HepG2 (cell line): ENCODE measurements at regions not wholly inside any gene's neighbourhood (a gene's known extent, or its start where the extent isn't known, plus 50 kb on each side); places are given as distances from the start of the nearest gene placed in this dataset.

Experiments
- ATAC-seq: fragments of 200-7000 bp; cut with Tn5 transposase; 3 replicates; pipeline ENCODE4 v1.9.1; 2020; ENCODE audit warnings: mild to moderate bottlenecking, moderate library complexity
- BruUV-seq: library from RNA; stranded (reverse); fragments of 400-500 nt; replicated peaks from 2 replicates; lab custom pipeline; 2021; lab: Mats Ljungman, UMichigan
- CTCF ChIA-PET: fragments of 300-600 bp; formaldehyde crosslinking; extraction: SDS; loops from one replicate; lab custom pipeline; 2021; ENCODE audit warnings: low total read pairs, inconsistent platforms, low intra/inter-chr PET ratio; lab: Yijun Ruan, JAX
- POLR2A ChIA-PET: fragments of 350-600 bp; sonication (Branson Sonifier 250); formaldehyde crosslinking; loops from one replicate; lab custom pipeline; 2020; ENCODE audit warnings: antibody characterized with exemption, inconsistent platforms; lab: Yijun Ruan, JAX
- DNase-seq: peaks from one replicate; pipeline ENCODE4 v3.0.0-alpha.2; 2015; ENCODE audit warnings: low spot score
- FAIRE-seq: peaks from 3 replicates; lab custom pipeline; 2011; peaks lifted over from hg19 to GRCh38; lab: Jason Lieb, UNC
- H2AFZ ChIP-seq: one replicate; pipeline ENCODE4 v1.6.1; 2011; ENCODE audit warnings: low read length, inconsistent platforms
- H3K27ac ChIP-seq: fragments of 300-600 bp; 3 replicates; pipeline ENCODE4 v1.8.0; 2011; ENCODE audit warnings: mixed run types, mild to moderate bottlenecking, mixed read lengths, low read length, inconsistent platforms; ENCODE audit not compliant: insufficient read depth; ENCODE audit errors: extremely low read length
- H3K27me3 ChIP-seq, 2 experiments: fragments of 200-600 bp in 1 of 2; 2 replicates in 1 of 2; 3 replicates in 1 of 2; pipeline versions ENCODE4 v1.6.0 to v1.8.0; 2011; ENCODE audit warnings: low read length in 2 of 2, mild to moderate bottlenecking in 2 of 2, moderate library complexity in 2 of 2, inconsistent platforms in 1 of 2; ENCODE audit not compliant: insufficient read depth in 2 of 2, control insufficient read depth in 1 of 2
- H3K36me3 ChIP-seq, 2 experiments: fragments of 200-600 bp in 1 of 2; replicated peaks in 1 of 2; 2 replicates in 1 of 2; 3 replicates in 1 of 2; pipeline versions ENCODE4 v1.5.1 to v1.8.0; 2011; ENCODE audit warnings: low read length in 2 of 2, inconsistent platforms in 1 of 2; ENCODE audit not compliant: insufficient read depth in 2 of 2, control insufficient read depth in 1 of 2
- H3K4me1 ChIP-seq: 2 replicates; pipeline ENCODE4 v1.5.1; 2012; ENCODE audit warnings: low read length, inconsistent platforms; ENCODE audit not compliant: insufficient read depth
- H3K4me2 ChIP-seq: 2 replicates; pipeline ENCODE4 v1.6.0; 2011; ENCODE audit warnings: low read depth, low read length, inconsistent platforms
- H3K4me3 ChIP-seq, 3 experiments: fragments of 200-600 bp in 1 of 3; sonication (generic), shearing (Covaris generic) in 1 of 3; replicated peaks in 1 of 3; 2 replicates each; pipeline ENCODE4 v1.5.1; 2011 to 2016; ENCODE audit warnings: low read length in 3 of 3, inconsistent platforms in 2 of 3, low read depth in 2 of 3, mild to moderate bottlenecking in 2 of 3, control low read depth in 1 of 3, mixed read lengths in 1 of 3; ENCODE audit not compliant: insufficient read depth in 1 of 3
- H3K79me2 ChIP-seq: one replicate; pipeline ENCODE4 v1.6.1; 2011; ENCODE audit warnings: low read length, inconsistent platforms; ENCODE audit not compliant: insufficient read depth
- H3K9ac ChIP-seq: 2 replicates; pipeline ENCODE4 v1.6.0; 2011; ENCODE audit warnings: mild to moderate bottlenecking, low read depth, low read length, inconsistent platforms; ENCODE audit not compliant: insufficient read depth
- H3K9me3 ChIP-seq: 2 replicates; pipeline ENCODE4 v1.5.1; 2012; ENCODE audit warnings: mild to moderate bottlenecking, low read length
- H4K20me1 ChIP-seq: 2 replicates; pipeline ENCODE4 v1.6.0; 2011; ENCODE audit warnings: inconsistent platforms, mild to moderate bottlenecking, low read length, moderate library complexity; ENCODE audit not compliant: insufficient read depth
- ETV5 ChIP-seq: IDR thresholded peaks from 2 replicates; pipeline ENCODE4 v1.6.1; 2018; ENCODE audit warnings: missing biosample characterization, missing genetic modification reagents, inconsistent platforms, borderline replicate concordance
- MBNL3 ChIP-seq: fragments of 250-450 bp; sonication (Bioruptor Pico); conservative IDR thresholded peaks from 2 replicates; pipeline ENCODE4 v1.8.0; 2022; ENCODE audit warnings: mild to moderate bottlenecking, inconsistent platforms
- MXD1 ChIP-seq: sonication (generic); formaldehyde crosslinking; IDR thresholded peaks from 2 replicates; pipeline ENCODE4 v1.4.0; 2020; ENCODE audit warnings: mild to moderate bottlenecking, missing genetic modification reagents
- PHF21A ChIP-seq: sonication (generic); formaldehyde crosslinking; IDR thresholded peaks from 2 replicates; pipeline ENCODE4 v1.5.0; 2020; ENCODE audit warnings: mild to moderate bottlenecking, missing genetic modification reagents
- RAD51 ChIP-seq: fragments of 450-650 bp; IDR thresholded peaks from 2 replicates; pipeline ENCODE4 v1.6.1; 2016; ENCODE audit warnings: borderline replicate concordance
- TEAD3 ChIP-seq: optimal IDR thresholded peaks from 2 replicates; pipeline ENCODE3; 2016; ENCODE audit warnings: borderline replicate concordance
- WGBS: methylation state at CpG from one replicate; pipeline ENCODE4 v1.1.6; 2017; ENCODE audit warnings: low lambda C conversion rate; 5-methylcytosine and 5-hydroxymethylcytosine counted together
- in situ Hi-C: cut with HindIII; loops from 2 replicates; pipeline ENCODE4 v1.10.0; 2017; ENCODE audit warnings: low pct_unique_long_range_greater_than_20kb; ENCODE audit not compliant: extremely low pct_ligation_motif_present
- intact Hi-C: fragments of 100-400 bp; cut with micrococcal nuclease; formaldehyde crosslinking; loops from one replicate; pipeline ENCODE4 v1.10.0; 2022; ENCODE audit not compliant: unreplicated experiment
- TF ChIP-seq, protein P1 (sequence below): sonication (generic); formaldehyde crosslinking; IDR thresholded peaks from 2 replicates; pipeline ENCODE4 v1.8.0; 2022; ENCODE audit warnings: mild to moderate bottlenecking, missing genetic modification reagents
- TF ChIP-seq, protein P2 (sequence below): sonication (generic); formaldehyde crosslinking; IDR thresholded peaks from 2 replicates; pipeline ENCODE4 v1.5.0; 2020; ENCODE audit warnings: mild to moderate bottlenecking, missing genetic modification reagents, moderate library complexity
- TF ChIP-seq, protein P3 (sequence below): sonication (generic); formaldehyde crosslinking; IDR thresholded peaks from 2 replicates; pipeline ENCODE4 v1.9.0; 2021; ENCODE audit warnings: missing genetic modification reagents, borderline replicate concordance

DNA sequence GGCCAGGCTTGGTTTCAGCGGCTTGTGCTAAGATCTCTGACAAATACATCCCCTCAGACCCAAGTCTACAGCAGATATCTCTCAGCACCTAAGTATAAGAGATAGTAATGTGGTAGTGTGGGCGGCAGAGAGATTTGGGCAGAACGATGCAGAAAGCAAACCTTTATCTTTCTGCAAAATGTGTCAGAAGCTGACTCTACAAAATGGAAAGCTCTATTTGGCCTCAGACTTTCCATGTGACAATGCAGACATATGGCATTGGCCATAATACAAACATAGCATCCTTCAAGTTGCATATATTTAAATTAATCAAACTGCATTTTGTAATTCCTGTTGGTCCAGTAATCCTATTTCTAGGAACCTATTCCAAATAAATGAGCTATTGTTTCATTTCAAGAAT, 102.5 kb upstream of the RAI14 start:
- no peaks in the 10 kb centered on the region for H3K36me3 ChIP-seq
- no peaks in the 10 kb centered on the region for H3K9me3 ChIP-seq
- WGBS: 57% methylated on average over 3 of the region's 3 CpGs
- H3K4me1 ChIP-seq: peaks cover 22% of the 10 kb centered on the region
- no peak overlapping the region for H3K4me2 ChIP-seq
- in situ Hi-C loops: no loop called here
- ChIA-PET CTCF (no interaction called here), POLR2A (no interaction called here)
- TF ChIP-seq MXD1 (CRISPR knock-in tag): no peak
- no peak for TF ChIP-seq RAD51
- TF ChIP-seq, protein P1, sequence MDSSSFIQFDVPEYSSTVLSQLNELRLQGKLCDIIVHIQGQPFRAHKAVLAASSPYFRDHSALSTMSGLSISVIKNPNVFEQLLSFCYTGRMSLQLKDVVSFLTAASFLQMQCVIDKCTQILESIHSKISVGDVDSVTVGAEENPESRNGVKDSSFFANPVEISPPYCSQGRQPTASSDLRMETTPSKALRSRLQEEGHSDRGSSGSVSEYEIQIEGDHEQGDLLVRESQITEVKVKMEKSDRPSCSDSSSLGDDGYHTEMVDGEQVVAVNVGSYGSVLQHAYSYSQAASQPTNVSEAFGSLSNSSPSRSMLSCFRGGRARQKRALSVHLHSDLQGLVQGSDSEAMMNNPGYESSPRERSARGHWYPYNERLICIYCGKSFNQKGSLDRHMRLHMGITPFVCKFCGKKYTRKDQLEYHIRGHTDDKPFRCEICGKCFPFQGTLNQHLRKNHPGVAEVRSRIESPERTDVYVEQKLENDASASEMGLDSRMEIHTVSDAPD (CRISPR knock-in tag): no peak
- no peak for TF ChIP-seq ETV5 (CRISPR knock-in tag)
- TF ChIP-seq PHF21A (CRISPR knock-in tag): no peak
- TF ChIP-seq TEAD3 (CRISPR knock-in tag): no peak
- TF ChIP-seq, protein P2, sequence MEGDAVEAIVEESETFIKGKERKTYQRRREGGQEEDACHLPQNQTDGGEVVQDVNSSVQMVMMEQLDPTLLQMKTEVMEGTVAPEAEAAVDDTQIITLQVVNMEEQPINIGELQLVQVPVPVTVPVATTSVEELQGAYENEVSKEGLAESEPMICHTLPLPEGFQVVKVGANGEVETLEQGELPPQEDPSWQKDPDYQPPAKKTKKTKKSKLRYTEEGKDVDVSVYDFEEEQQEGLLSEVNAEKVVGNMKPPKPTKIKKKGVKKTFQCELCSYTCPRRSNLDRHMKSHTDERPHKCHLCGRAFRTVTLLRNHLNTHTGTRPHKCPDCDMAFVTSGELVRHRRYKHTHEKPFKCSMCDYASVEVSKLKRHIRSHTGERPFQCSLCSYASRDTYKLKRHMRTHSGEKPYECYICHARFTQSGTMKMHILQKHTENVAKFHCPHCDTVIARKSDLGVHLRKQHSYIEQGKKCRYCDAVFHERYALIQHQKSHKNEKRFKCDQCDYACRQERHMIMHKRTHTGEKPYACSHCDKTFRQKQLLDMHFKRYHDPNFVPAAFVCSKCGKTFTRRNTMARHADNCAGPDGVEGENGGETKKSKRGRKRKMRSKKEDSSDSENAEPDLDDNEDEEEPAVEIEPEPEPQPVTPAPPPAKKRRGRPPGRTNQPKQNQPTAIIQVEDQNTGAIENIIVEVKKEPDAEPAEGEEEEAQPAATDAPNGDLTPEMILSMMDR (CRISPR knock-in tag): no peak
- TF ChIP-seq, protein P3, sequence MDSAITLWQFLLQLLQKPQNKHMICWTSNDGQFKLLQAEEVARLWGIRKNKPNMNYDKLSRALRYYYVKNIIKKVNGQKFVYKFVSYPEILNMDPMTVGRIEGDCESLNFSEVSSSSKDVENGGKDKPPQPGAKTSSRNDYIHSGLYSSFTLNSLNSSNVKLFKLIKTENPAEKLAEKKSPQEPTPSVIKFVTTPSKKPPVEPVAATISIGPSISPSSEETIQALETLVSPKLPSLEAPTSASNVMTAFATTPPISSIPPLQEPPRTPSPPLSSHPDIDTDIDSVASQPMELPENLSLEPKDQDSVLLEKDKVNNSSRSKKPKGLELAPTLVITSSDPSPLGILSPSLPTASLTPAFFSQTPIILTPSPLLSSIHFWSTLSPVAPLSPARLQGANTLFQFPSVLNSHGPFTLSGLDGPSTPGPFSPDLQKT: no peak
- TF ChIP-seq MBNL3 (CRISPR knock-in tag): no peak
- no peak overlapping the region for H2AFZ ChIP-seq
- H3K4me3 ChIP-seq: no peak overlapping the region
- H4K20me1 ChIP-seq: no peaks in the 10 kb centered on the region
- no peak for FAIRE-seq
- no peaks in the 10 kb centered on the region; a peak in 1 of 5 replicates for H3K27me3 ChIP-seq
- no peak for ATAC-seq
- no peak for DNase-seq
- intact Hi-C loops: no loop called here
- H3K27ac ChIP-seq: no peak overlapping the region
- no TSS peak for BruUV-seq
- no peaks in the 10 kb centered on the region for H3K79me2 ChIP-seq
- H3K9ac ChIP-seq: no peak overlapping the region
